ENCODE measurements at regions not wholly inside any gene's neighbourhood (a gene's known extent, or its start where the extent isn't known, plus 50 kb on each side); places are given as distances from the start of the nearest gene placed in this dataset.

DNA sequence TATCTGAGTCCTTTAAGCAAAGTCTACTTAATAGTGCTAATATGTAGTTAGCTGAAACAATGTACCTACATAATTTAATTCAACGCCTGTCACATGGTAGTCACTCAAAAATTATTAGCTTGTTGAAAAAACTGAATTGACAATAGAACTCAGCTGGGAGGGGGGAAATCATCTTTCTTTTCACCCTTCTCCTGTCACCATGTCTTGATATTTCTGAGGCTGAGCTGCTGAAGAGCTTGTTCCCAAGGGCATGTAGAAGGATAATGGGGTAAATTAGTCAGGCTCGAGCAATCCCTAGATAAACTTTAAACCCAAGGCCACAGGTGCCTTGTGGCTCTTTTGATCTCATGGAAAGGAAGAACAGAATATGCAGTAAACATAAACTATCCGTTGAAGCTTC is 339.6 kb upstream of the LRATD1 start:
- H3K4me1 Mint-ChIP-seq (ENCODE audit: low read depth): no peaks in the 10 kb centered on the region
- peaks cover 4% of the 10 kb centered on the region for H3K9me3 Mint-ChIP-seq
- H3K4me3 Mint-ChIP-seq: no peak overlapping the region
- H3K36me3 Mint-ChIP-seq (ENCODE audit: low read depth): no peaks in the 10 kb centered on the region
- H3K27me3 Mint-ChIP-seq (ENCODE audit: low read depth): no peaks in the 10 kb centered on the region
- no peak overlapping the region for H3K27ac Mint-ChIP-seq

DNA sequence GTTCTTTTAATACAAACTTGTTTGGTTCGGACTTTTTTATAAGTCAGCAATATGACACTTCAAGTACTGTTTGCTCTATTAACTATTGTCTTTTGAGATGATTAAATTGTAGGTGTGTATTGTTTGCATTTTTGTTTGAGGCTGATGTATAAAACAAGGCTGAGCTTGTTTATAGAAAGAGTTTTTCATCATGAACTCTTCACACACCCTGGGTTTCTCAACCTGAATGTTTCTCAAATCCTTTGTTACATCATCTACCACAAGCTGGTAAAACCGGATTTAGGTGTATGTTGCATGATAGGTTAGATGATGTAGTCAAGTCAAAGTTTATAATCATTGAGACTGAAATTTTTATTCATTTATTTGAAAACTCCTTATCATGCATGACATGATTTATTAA is 335.2 kb upstream of the LRATD1 start:
- H3K4me3 Mint-ChIP-seq: no peak overlapping the region

DNA sequence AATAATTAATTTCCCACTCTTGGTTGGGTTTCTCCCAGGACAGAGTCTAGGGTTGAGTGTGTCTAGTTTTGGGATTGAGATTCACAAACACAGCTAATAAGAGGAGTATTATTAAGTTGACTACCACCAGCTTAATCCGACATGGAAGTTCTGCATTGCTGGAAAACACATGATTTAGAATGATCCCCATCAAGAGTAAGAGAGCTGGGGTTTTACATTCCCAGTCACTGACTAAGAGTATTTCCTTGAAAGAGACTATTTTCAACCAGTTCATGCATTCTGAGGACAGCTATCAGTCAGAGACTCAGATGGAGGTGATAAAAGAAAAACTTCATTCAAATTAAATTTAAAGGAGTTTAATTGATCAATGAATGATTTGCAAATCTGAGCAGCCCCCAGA is 334.6 kb upstream of the LRATD1 start:
- Mint-ChIP-seq H3K36me3 (ENCODE audit: low read depth) (no peaks in the 10 kb centered on the region), H3K4me3 (no peak overlapping the region), H3K4me1 (ENCODE audit: low read depth) (no peaks in the 10 kb centered on the region), H3K9me3 (peaks cover 7% of the 10 kb centered on the region), H3K27me3 (ENCODE audit: low read depth) (no peaks in the 10 kb centered on the region), H3K27ac (no peak overlapping the region)

More for the DNA sequence above, 335.2 kb upstream of the LRATD1 start:
- Mint-ChIP-seq H3K27me3 (ENCODE audit: low read depth) (no peaks in the 10 kb centered on the region), H3K27ac (no peak overlapping the region), H3K9me3 (peaks cover 7% of the 10 kb centered on the region), H3K4me1 (ENCODE audit: low read depth) (no peaks in the 10 kb centered on the region), H3K36me3 (ENCODE audit: low read depth) (no peaks in the 10 kb centered on the region)

DNA sequence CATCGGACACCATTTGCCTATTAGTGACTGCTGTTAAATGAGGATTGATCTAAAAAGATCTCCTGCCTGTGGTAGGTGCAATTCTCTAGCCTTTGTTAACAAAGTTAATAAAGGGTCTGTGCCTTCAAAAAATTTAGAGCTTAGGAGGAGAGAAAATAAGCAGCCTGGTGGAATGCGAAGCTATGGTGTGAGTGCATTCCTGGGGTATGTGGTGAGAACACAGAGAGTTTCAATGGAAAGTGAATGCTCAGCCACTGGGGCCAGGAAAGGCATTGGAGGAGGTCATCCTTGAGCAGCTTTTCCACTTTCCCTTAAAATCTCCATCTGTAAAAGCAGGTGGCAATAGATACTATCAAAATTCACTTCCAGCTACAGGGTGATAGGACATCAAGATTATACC is 331.2 kb upstream of the LRATD1 start:
- Mint-ChIP-seq H3K27me3 (ENCODE audit: low read depth) (no peaks in the 10 kb centered on the region), H3K4me3 (no peak overlapping the region), H3K9me3 (peaks cover 3% of the 10 kb centered on the region), H3K4me1 (ENCODE audit: low read depth) (no peaks in the 10 kb centered on the region), H3K27ac (no peak overlapping the region), H3K36me3 (ENCODE audit: low read depth) (no peaks in the 10 kb centered on the region)

DNA sequence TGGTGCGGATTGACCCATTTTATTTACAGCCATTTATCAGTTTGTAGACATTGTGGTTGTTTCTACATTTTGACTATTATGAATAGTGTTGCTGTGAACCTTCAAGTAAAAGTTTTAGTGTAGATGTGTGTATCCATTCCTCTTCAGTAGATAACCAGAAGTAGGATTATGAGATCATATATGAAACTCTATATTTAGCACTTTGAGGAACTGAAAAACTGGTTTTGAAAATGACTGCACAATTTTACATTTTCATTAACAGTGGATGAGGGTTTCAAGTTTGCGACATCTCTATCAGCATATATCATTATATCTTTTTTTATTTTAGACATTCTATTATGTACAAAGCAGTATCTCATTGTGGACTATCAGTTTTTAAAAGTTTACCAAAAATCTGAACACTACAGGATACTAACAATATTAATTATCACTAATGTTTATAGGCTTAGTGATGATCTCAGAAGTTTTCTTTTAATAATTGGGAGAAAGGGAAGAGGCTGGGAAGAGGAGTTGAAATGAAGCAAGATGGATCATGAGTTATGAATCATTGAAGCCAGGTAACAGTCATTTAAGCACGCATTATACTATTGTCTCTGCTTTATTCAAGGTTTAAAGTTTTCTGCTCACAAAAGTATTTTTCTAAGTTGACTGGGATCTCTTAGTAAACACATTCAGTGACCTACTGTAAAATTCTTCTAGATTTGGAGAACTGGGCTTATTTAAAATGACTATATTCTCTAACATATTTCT is 329.0 kb upstream of the LRATD1 start:
- Mint-ChIP-seq H3K4me3 (no peak overlapping the region), H3K27me3 (ENCODE audit: low read depth) (no peaks in the 10 kb centered on the region), H3K36me3 (ENCODE audit: low read depth) (no peaks in the 10 kb centered on the region), H3K4me1 (ENCODE audit: low read depth) (no peaks in the 10 kb centered on the region), H3K9me3 (peaks cover 2% of the 10 kb centered on the region), H3K27ac (no peak overlapping the region)

DNA sequence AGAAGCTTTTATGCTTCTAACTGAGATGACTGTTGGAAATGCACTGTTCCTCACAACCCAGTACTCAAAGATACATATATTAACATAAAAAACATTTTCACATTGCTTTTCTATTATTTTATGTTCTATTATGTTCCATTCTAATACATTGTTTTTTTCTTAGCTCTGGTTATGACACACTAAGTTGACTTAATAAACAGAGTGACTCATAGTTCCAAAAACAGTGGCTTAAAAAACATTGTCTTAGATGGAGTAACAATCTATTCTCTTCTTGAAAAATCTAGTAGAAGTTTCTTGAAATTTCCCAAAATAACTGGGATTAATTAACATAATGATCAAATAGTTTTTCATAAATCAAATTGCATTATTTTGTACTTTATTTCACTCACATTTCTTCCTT is 328.2 kb upstream of the LRATD1 start:
- H3K27me3 Mint-ChIP-seq (ENCODE audit: low read depth): no peaks in the 10 kb centered on the region
- no peaks in the 10 kb centered on the region for H3K4me1 Mint-ChIP-seq (ENCODE audit: low read depth)
- no peaks in the 10 kb centered on the region for H3K9me3 Mint-ChIP-seq
- H3K4me3 Mint-ChIP-seq: no peak overlapping the region
- no peak overlapping the region for H3K27ac Mint-ChIP-seq
- H3K36me3 Mint-ChIP-seq (ENCODE audit: low read depth): no peaks in the 10 kb centered on the region

DNA sequence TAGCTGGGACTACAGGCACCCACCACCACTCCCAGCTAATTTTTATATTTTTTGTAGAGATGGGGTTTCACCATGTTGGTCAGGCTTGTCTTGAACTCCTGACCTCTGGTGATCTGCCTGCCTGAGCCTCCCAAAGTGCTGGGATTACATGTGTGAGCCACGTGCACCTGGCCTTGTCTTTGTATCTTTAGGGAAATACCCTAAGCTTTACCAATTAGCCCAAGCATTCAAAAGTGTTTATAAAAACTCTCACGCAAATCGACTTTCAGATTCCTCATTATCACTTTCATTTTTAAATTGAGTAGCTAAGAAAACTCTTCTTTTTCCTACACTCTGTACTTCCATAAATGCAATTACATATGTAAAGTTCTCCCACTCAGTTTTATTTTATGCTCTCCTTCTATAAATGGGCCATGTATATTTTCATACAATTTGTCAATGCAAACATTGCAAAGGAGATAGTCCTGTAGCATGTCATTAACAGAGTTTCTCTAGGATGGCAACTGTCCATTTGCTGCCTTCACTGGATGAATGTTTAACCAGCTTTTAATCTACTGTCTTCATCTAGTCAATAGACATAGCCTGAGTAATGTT is 326.2 kb upstream of the LRATD1 start:
- H3K9me3 Mint-ChIP-seq: no peaks in the 10 kb centered on the region
- no peaks in the 10 kb centered on the region for H3K4me1 Mint-ChIP-seq (ENCODE audit: low read depth)
- no peak overlapping the region for H3K27ac Mint-ChIP-seq
- no peaks in the 10 kb centered on the region for H3K36me3 Mint-ChIP-seq (ENCODE audit: low read depth)
- H3K27me3 Mint-ChIP-seq (ENCODE audit: low read depth): no peaks in the 10 kb centered on the region
- H3K4me3 Mint-ChIP-seq: no peak overlapping the region

DNA sequence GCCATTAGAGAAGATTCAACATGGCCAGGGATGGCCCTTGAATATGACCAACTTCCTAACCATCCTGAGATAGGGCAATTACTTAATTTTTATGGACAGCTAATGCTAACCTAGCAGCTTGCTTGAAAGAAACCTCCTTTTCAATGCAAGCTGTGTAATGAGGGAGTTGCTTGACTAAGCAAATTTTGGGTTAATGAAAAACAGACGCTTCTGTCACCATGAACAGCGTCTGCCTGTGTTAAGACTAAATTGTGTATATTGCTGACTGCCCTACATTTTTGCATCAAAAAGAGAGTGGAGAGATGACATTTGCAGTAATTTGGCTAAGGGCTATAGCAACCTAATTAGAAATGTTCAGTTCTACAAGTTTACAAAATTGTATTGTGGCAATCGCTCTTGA is 319.2 kb upstream of the LRATD1 start:
- H3K36me3 Mint-ChIP-seq (ENCODE audit: low read depth): no peaks in the 10 kb centered on the region
- no peaks in the 10 kb centered on the region for H3K4me1 Mint-ChIP-seq (ENCODE audit: low read depth)
- no peaks in the 10 kb centered on the region for H3K9me3 Mint-ChIP-seq
- H3K4me3 Mint-ChIP-seq: no peak overlapping the region
- no peaks in the 10 kb centered on the region for H3K27me3 Mint-ChIP-seq (ENCODE audit: low read depth)
- H3K27ac Mint-ChIP-seq: no peak overlapping the region

DNA sequence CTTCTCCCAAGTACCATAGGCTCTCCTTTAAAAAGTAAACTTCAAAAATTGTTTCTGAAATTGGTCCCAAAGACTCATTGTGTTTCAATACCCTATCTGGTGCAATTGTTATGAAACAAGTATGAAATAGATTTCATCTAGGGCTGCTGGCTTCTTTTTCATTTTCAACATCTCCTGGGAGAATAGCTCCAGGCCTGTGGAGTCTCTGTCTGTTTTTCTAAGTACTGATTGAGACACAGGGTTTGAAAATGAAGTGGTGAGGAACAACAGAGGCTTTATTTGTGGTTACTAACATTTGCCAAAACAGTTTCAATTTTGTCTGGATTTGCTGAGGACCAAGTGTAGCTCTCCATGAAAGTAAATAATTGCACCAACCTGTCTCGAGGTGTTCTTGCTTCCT is 315.9 kb upstream of the LRATD1 start:
- Mint-ChIP-seq H3K4me3 (no peak overlapping the region), H3K27ac (no peak overlapping the region), H3K9me3 (no peaks in the 10 kb centered on the region), H3K27me3 (ENCODE audit: low read depth) (no peaks in the 10 kb centered on the region), H3K36me3 (ENCODE audit: low read depth) (no peaks in the 10 kb centered on the region), H3K4me1 (ENCODE audit: low read depth) (no peaks in the 10 kb centered on the region)

DNA sequence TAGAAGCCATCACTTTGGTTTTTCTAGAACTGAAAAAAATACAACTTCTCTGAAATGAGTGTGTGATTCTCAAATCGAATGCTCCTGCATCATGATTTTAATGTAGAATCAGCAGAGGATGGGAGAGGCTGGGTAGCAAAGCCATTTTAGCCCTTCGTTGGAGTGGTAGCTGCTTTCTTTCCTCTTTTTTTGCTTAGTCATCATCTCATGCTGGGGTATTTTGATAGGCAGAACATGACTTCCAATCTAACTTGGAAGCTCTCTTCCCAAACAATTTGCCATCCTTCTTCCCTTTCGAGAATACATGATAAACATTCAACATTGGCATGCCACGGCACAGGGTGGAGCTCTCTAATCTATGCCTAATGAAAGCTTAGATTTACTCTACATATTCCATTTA is 311.2 kb upstream of the LRATD1 start:
- Mint-ChIP-seq H3K27ac (no peak overlapping the region), H3K4me3 (no peak overlapping the region), H3K27me3 (ENCODE audit: low read depth) (no peaks in the 10 kb centered on the region), H3K4me1 (ENCODE audit: low read depth) (no peaks in the 10 kb centered on the region), H3K9me3 (no peaks in the 10 kb centered on the region), H3K36me3 (ENCODE audit: low read depth) (no peaks in the 10 kb centered on the region)

DNA sequence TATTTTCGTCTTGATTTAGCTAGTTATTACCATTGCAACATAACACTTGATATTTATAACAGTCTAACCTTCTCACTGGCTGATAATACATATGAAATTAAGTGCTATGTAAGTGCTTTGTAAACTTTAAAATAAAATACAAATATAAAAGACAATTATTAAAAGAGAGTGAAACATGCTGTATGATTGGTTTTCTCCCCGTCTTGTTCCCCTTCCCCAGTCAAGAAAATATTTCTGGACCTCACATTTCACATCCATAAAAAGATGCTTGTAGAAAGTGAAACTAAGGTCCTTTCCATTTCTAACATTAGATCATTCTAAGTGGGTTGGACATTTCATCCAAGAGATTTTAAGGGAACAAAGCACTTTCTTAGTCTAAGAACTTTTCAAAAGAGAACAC is 310.2 kb upstream of the LRATD1 start:
- Mint-ChIP-seq H3K27me3 (ENCODE audit: low read depth) (no peaks in the 10 kb centered on the region), H3K4me3 (no peak overlapping the region), H3K4me1 (ENCODE audit: low read depth) (no peaks in the 10 kb centered on the region)

DNA sequence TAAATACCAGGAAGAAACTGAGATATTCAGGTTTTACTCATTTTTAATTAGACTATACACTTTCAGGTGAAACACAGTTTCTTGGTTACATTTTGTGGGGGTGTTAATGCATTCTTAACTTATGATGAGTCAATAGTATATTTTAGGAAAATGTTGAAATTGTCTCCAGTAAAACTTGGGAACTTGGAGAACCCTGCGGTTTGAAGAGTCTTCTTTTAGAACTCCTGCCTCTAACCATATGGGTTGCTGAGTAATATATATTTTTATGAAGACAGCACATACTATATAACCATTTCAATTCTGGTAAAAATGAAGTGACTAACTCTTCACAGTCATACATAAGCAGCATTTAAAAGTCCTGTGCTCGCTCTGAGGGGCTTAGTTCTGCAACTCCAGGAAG is 308.2 kb upstream of the LRATD1 start:
- Mint-ChIP-seq H3K4me1 (ENCODE audit: low read depth) (no peaks in the 10 kb centered on the region), H3K27me3 (ENCODE audit: low read depth) (no peaks in the 10 kb centered on the region), H3K27ac (no peak overlapping the region), H3K36me3 (ENCODE audit: low read depth) (no peaks in the 10 kb centered on the region), H3K4me3 (no peak overlapping the region), H3K9me3 (no peaks in the 10 kb centered on the region)

More for the DNA sequence above, 310.2 kb upstream of the LRATD1 start:
- Mint-ChIP-seq H3K36me3 (ENCODE audit: low read depth) (no peaks in the 10 kb centered on the region), H3K9me3 (no peaks in the 10 kb centered on the region), H3K27ac (no peak overlapping the region)

DNA sequence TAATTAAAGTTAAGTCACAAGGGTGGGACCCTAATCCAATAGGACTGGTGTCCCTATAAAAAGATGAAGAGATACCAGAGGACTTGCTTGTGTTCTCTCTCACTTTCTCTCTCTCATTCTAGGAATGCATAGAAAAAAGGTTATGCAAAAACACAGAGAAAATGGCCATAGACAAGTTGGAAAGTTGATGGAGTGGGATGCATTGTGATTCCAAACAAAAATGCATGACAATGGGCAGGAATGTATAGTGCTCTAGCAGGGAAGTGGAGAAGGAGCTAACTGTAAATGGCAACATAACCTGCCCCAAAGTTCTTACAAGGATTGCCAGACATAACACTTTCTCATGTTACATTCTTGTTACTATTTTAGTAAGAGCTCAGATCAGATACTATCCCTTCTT is 301.6 kb upstream of the LRATD1 start:
- Mint-ChIP-seq H3K4me1 (ENCODE audit: low read depth) (no peaks in the 10 kb centered on the region), H3K27ac (no peak overlapping the region), H3K27me3 (ENCODE audit: low read depth) (no peaks in the 10 kb centered on the region), H3K4me3 (no peak overlapping the region), H3K9me3 (no peaks in the 10 kb centered on the region), H3K36me3 (ENCODE audit: low read depth) (no peaks in the 10 kb centered on the region)

DNA sequence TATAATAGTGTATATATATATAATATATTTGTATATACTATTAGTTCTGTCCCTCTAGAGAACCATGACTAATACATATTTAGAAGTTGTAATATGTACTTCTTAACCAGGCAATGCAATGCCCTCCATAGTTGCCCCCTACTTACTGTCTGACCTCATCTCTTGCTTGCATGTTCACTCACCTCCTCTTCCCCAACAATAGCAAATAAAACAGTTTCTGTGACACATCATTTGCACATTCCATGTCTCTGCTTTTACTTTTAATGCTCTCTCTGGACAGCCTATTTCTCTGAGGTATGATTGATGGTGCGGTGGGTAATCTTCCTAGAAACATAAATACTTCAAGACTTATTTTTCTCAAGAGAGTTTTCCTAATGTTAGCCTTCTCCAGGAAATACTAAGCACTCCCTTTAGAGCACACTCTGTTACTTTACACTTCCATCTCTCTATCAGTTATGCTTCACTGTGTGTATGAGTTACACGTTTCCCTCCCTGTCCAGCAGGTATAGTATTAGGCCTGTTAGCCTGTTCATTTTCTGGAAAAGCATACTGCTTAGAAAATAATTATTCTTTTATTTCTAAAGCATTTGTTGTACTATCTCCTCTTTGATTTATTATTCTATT is 295.6 kb upstream of the LRATD1 start:
- Mint-ChIP-seq H3K9me3 (no peaks in the 10 kb centered on the region), H3K27me3 (ENCODE audit: low read depth) (no peaks in the 10 kb centered on the region), H3K27ac (no peak overlapping the region), H3K4me3 (no peak overlapping the region), H3K4me1 (ENCODE audit: low read depth) (no peaks in the 10 kb centered on the region), H3K36me3 (ENCODE audit: low read depth) (no peaks in the 10 kb centered on the region)

DNA sequence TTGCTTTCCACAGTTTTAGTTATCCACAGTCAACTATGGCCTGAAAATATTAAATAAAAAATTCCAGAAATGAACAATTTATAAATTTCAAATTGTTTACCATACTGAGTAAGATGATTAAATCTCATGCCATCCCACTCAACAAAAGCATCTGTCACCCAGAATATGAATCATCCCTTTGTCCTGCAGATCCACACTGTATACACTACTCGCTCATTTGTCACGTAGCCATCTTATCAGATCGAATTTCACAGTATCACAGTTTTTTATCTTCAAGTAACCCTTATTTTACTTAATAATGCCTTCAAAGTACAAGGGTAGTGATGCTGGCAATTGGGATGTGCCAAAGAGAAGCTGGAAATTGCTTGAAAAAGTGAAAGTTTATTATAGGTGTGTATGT is 291.8 kb upstream of the LRATD1 start:
- Mint-ChIP-seq H3K36me3 (ENCODE audit: low read depth) (no peaks in the 10 kb centered on the region), H3K27me3 (ENCODE audit: low read depth) (no peaks in the 10 kb centered on the region), H3K4me3 (no peak overlapping the region), H3K9me3 (no peaks in the 10 kb centered on the region), H3K27ac (no peak overlapping the region), H3K4me1 (ENCODE audit: low read depth) (no peaks in the 10 kb centered on the region)

Data from T-helper 1 cell treated with Interleukin-12 subunit alpha and Interleukin-12 subunit beta and Interleukin-4 antibody, amounts not matched to agents 30 μg/mL and 1 μg/mL, for 36 hours (primary cell).